GM18511 (cell line): ENCODE measurements at regions not wholly inside any gene's neighbourhood (a gene's known extent, or its start where the extent isn't known, plus 50 kb on each side); places are given as distances from the start of the nearest gene placed in this dataset.

Experiments used
- ATAC-seq: cut with Tn5 transposase; IDR thresholded peaks from one replicate; pipeline ENCODE4 v1.9.1; 2021; ENCODE audit warnings: mild to moderate bottlenecking, moderate library complexity; ENCODE audit not compliant: unreplicated experiment

- ATAC-seq: no peak
Observed at GRCh38 chr2:72006188-72006736, 141.4 kb downstream of the CYP26B1 start.

- ATAC-seq: no peak
Observed at GRCh38 chr2:72004976-72005375, 142.7 kb downstream of the CYP26B1 start.

- ATAC-seq: no peak
Observed at GRCh38 chr2:72004201-72004915, 143.3 kb downstream of the CYP26B1 start.

DNA sequence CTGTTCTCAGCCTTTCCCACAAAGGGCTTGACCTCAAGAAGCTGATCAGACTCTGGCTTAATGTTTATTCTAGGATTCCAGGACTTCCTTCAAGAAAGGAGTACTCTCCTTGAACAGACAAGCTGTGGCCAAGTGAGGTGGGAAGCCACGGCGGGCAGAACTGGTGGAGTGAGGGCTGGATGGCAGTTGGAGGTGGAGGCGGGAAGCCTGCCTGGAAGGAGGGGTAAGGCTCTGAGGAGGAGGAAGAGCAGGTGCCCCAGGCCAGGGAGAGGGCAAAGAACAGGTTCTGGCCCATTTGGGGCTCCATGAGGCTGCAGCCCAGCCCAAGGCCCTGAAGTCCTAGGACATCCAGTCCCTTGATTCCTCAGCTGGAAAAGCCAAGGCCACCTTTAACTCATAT lies 143.9 kb downstream of the CYP26B1 start:
- no peak for ATAC-seq

DNA sequence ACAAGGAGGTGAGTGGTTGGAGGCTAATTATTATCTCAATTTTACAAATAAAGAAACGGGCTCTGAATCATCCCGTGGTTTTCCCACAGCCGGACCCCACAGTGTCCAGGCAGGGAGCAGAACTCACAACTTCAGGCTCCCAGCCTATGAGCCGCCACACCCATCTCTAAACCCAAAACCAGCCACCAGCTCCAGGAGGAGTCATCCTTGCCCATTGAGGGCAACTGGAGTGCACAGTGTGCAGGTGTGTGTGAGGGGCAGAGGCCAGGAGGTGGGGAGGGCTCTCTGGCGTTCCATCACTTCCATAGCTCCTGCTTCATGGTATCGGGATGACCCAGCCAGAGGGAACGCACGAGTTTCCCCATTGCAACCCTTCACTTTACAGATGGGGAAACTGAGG lies 144.5 kb downstream of the CYP26B1 start:
- ATAC-seq: no peak

DNA sequence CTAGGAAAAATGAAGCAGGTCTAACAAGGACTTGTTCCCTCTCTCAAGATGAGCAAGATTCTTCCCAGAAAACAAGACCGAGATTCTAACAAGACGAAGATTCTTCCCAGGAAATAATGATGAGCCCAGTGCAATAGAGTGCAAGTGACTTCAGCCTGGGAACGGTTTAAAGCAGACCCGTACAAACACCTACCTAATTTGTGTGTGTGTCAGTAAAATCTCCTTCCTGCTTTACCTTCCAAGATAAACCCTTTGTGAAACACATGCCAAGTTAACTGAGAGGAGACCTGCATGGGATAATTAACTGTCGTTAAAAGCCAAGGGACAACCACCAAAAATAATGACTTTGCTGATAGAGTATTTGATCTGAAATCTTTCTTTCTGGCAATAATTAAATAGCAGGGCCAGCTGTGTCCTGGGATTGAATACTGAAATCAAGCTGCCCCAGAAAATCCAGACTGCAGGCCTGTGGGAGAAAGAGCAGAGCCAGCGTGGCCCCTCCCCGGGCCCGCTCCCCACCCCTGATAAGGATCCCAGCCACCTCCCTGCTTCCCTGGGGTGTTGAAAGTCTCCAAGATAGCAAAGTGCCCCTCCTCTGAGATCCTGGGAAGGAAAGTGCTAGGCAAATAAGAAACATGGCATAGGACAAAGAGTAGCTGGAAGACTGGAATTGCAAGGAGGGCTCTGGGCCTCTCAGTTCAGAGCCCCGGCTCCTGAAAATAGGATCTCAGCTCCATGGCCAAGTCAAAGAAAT lies 145.5 kb downstream of the CYP26B1 start:
- ATAC-seq: no peak

DNA sequence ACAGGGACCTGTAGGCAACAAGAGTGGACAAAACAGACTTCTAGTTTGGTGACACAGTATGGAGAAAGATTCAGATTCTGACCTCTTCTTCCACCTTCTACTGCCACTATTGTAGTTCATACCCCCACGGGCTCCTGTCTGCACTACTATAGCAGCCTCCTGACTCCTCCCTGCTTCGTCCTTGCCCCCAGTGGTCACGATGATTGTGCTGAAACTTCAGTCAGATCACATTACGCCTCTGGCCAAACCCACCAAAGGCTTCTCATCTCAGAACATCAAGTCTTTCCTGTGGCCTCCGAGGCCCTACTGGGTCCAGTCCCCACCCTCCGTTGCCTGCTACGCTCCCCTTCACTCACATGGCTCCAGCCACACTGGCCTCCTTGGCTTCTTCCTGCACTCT lies 147.6 kb downstream of the CYP26B1 start:
- ATAC-seq: no peak

GRCh38 chr2:71999580-71999979 lies 148.1 kb downstream of the CYP26B1 start:
- no peak for ATAC-seq

GRCh38 chr2:71997843-71998242 lies 149.8 kb downstream of the CYP26B1 start:
- no peak for ATAC-seq

- no peak for ATAC-seq
Observed at GRCh38 chr2:71995067-71995665, 152.5 kb downstream of the CYP26B1 start.

GRCh38 chr2:71992036-71992435 lies 155.6 kb downstream of the CYP26B1 start:
- no peak for ATAC-seq

GRCh38 chr2:71991397-71991796 lies 156.3 kb downstream of the CYP26B1 start:
- no peak for ATAC-seq

GRCh38 chr2:71990826-71991225 lies 156.8 kb downstream of the CYP26B1 start:
- no peak for ATAC-seq

DNA sequence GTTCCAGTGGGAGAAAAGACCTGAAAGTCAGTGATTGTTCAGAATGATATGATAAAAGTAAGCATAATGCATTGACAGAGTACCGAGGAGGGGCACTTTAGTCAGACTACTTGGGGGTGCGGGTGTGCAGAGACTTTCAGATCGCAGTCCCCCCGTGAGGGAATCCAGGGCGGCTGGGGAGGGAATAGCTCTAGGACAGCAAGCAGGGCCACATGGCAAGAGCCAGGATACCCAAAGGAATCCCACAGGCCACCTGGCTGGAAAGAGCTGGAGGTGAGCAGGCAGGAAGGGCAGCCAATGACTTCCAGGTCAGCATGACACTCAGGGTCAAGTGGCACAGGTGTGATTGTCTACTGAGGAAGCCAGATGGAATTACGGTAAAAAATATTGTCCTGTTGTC lies 157.5 kb downstream of the CYP26B1 start:
- ATAC-seq: no peak

DNA sequence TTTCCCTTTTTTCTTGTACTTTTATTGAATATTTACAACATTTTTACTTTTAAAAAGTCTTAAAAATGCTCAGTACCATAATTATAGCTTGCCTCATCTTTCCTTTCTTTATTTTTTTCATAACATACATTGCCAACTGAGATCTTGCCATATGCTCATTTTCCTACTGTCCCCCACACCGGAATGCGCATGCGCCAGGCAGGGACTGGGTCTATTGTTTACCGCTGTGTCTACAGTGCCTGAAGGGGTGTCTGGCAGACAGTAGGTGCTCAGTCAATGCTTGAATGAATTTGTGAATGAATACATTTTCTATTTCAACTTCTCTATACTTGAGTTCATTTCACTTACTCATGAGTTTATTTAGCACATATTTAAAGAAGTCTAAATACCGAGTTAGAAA lies 158.0 kb downstream of the CYP26B1 start:
- ATAC-seq: no peak

- no peak for ATAC-seq
Observed at GRCh38 chr2:71988170-71988569, 159.5 kb downstream of the CYP26B1 start.

- no peak for ATAC-seq
Observed at GRCh38 chr2:71976685-71977084, 171.0 kb downstream of the CYP26B1 start.

GRCh38 chr2:71974846-71975245 lies 172.8 kb downstream of the CYP26B1 start:
- ATAC-seq: no peak

DNA sequence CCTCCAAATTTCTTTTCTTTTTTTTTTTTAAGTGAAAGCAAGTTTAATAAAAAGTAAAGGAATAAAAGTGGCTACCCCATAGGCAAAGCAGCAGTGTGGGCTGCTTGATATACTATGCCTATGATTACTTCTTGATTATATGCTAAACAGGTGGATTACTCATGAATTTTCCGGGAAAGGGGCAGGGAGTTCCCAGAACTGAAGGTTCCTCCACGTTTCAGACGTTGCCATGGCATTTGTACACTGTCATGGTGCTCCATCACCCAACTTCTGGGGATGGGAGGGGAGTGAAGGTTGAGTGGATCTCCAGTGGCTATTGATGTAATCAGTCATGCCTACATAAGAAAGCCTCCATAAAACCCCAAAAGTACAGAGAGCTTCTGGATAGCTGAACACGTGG lies 176.2 kb downstream of the CYP26B1 start:
- no peak for ATAC-seq

DNA sequence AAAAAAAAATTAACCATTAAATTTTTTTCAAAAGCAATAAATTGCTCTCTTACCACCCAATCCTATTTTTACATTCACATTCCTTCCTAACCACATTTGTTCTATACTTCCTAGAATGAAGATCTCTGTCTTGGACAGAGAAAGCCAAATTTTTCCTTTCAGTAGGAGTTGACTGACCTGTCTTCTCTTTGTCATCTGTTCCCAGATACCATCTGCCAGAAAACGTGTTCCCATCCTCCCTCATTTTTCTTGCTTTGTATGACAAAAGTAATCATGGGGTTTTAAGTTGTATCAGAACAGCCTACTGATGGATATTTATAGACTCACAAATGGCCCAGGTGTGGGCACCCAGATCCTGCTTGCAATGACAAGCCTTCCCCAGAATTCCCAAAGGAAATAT lies 182.1 kb downstream of the CYP26B1 start:
- no peak for ATAC-seq

GRCh38 chr2:71962911-71963694 lies 184.6 kb downstream of the CYP26B1 start:
- ATAC-seq: no peak
